ENCODE measurements at regions not wholly inside any gene's neighbourhood (a gene's known extent, or its start where the extent isn't known, plus 50 kb on each side); places are given as distances from the start of the nearest gene placed in this dataset.
"Not testable (repeated sequence)": the region's sequence is repeated elsewhere in the genome, so short reads cannot be mapped to it uniquely, and the experiment has no call there.

- no peak for DNase-seq
Observed at GRCh38 chr12:13342971-13343370, 146.4 kb downstream of the EMP1 start.

GRCh38 chr12:13340149-13340548 lies 143.6 kb downstream of the EMP1 start:
- DNase-seq, result no peak

- DNase-seq, result no peak
Observed at GRCh38 chr12:13339538-13339937, 143.0 kb downstream of the EMP1 start.

GRCh38 chr12:13339091-13339490 lies 142.6 kb downstream of the EMP1 start:
- no peak for DNase-seq

- no peak for DNase-seq
Observed at GRCh38 chr12:13337791-13338190, 141.3 kb downstream of the EMP1 start.

- DNase-seq, result no peak
Observed at GRCh38 chr12:13336216-13336615, 139.7 kb downstream of the EMP1 start.

GRCh38 chr12:13328535-13328934 lies 132.0 kb downstream of the EMP1 start:
- DNase-seq, result no peak

- DNase-seq, result no peak
Observed at GRCh38 chr12:13326076-13326475, 129.6 kb downstream of the EMP1 start.

GRCh38 chr12:13325037-13325436 lies 128.5 kb downstream of the EMP1 start:
- not testable (repeated sequence) for DNase-seq

GRCh38 chr12:13318231-13319015 lies 121.9 kb downstream of the EMP1 start:
- DNase-seq, result no peak

GRCh38 chr12:13316587-13317246 lies 120.2 kb downstream of the EMP1 start:
- DNase-seq, result no peak

- DNase-seq, result no peak
Observed at GRCh38 chr12:13313886-13314285, 117.4 kb downstream of the EMP1 start.

GRCh38 chr12:13311551-13311950 lies 115.0 kb downstream of the EMP1 start:
- DNase-seq, result no peak

GRCh38 chr12:13307143-13307816 lies 110.8 kb downstream of the EMP1 start:
- no peak for DNase-seq

- DNase-seq, result no peak
Observed at GRCh38 chr12:13304924-13305323, 108.4 kb downstream of the EMP1 start.

- DNase-seq, result no peak
Observed at GRCh38 chr12:13299457-13299856, 102.9 kb downstream of the EMP1 start.

GRCh38 chr12:13293096-13293495 lies 96.6 kb downstream of the EMP1 start:
- no peak for DNase-seq

- DNase-seq, result no peak
Observed at GRCh38 chr12:13289653-13290289, 93.2 kb downstream of the EMP1 start.

GRCh38 chr12:13288937-13289652 lies 92.6 kb downstream of the EMP1 start:
- no peak for DNase-seq

- no peak for DNase-seq
Observed at GRCh38 chr12:13288501-13288900, 92.0 kb downstream of the EMP1 start.

GRCh38 chr12:13283867-13284266 lies 87.3 kb downstream of the EMP1 start:
- no peak for DNase-seq

GRCh38 chr12:13282861-13283260 lies 86.3 kb downstream of the EMP1 start:
- no peak for DNase-seq
